ENCODE measurements at regions not wholly inside any gene's neighbourhood (a gene's known extent, or its start where the extent isn't known, plus 50 kb on each side); places are given as distances from the start of the nearest gene placed in this dataset.

DNA sequence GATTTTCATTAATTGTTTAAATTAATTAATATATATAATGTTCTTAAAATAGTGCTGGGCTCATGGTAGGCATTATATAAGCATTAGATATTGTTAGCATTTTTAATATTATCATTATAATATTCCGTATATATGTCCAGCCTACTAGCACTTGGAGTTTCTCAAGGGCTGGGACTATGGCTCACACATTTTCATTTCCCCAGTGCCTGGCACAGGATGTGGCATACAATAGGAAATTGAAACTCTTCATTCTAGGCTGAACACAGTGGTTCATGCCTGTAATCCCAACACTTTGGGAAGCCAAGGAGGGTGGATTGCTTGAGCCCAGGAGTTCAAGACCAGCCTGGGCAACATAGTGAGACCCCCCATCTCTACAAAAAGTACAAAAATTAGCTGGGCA lies 170.4 kb downstream of the RSL24D1 start:
- no peak for DNase-seq (ENCODE audit: low read depth)

DNA sequence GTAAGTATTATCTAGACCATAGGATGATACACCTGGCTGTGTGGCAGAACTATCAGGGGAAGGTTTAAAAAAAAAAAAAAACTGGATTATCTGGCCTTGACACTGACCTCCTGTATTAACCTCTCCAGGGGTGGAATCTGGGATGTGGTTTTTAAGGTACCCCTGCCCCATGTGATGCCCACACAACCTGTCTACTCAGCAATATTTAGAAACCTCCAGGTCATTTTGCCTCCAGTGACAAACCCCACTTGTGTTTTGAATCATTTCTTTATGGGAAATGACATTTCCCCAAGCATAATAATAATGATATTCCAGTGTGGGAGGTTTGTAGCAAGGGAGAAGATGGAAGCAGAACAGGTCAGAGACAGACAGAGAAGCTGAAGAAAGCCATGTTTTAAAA lies 179.1 kb downstream of the RSL24D1 start:
- DNase-seq (ENCODE audit: low read depth), result no peak

GRCh38 chr15:55016225-55016624 lies 180.5 kb downstream of the RSL24D1 start:
- DNase-seq (ENCODE audit: low read depth), result no peak

DNA sequence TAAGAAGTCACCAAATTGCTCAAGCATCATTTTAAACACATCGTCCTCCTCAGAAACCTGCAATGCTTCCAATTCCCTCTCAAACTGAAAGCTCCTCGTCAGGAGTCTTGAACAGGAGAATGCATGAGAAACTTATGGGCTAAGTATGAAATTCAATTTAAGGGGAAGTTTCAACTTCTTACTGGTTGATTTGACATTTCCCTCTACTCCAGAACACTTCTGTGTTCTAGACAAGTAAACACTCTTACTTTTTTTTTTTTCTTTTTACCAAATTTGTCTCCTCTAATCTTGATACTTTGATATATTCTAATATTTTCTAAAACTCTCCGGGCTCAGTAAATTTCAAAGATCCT lies 181.7 kb downstream of the RSL24D1 start:
- DNase-seq (ENCODE audit: low read depth), result no peak

DNA sequence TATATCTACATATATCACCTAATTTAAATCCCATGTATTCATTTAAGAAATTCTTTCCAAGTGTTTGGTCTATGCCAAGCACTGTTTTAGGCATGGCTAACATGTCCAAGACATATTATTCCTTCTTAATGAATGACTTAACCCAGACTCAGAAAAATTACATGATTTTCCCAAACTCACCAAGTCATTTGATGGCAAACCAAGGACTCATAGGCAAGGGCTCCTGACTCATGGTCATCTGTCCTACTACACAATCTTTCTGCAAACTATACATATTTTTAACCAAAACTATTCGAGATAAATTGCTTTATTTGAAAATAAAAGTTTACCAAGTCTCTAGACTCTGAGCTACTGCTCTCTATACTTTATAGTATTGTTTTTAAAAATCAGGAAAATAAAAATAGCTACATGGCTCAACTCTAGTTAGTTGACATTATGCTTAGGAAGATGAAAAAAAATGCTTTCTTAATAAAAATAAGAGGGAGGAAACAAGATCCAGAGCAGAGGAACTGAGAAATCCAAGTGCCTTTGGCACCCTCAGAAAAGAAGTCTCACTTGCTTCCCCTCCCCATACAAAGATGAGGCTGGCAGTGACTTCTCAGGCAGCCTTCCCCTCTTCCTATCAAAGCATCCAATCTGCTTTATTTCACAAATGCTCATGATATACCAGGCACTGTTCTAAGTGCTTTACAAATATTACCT lies 182.2 kb downstream of the RSL24D1 start:
- no peak for DNase-seq (ENCODE audit: low read depth)

GRCh38 chr15:55008421-55008820 lies 188.3 kb downstream of the RSL24D1 start:
- no peak for DNase-seq (ENCODE audit: low read depth)

DNA sequence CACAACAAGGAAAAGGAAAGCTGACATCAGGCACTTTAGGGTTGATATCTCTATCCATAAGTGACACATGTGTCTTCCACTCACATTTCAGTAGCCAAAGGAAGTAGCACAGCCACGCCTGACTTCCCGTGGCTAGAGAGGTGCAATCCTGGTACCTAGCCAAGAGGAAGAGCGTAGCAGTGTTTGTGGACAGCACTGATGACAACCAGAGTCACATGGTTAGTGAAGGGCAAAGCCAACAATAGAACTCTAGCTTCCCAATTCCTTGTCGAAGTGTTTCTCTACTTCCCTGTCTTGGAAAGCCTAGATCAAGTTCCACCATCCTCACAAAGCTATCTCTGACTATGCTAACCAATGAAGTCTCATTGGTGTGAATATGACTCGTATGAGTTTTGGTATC lies 189.2 kb downstream of the RSL24D1 start:
- DNase-seq (ENCODE audit: low read depth), result no peak

DNA sequence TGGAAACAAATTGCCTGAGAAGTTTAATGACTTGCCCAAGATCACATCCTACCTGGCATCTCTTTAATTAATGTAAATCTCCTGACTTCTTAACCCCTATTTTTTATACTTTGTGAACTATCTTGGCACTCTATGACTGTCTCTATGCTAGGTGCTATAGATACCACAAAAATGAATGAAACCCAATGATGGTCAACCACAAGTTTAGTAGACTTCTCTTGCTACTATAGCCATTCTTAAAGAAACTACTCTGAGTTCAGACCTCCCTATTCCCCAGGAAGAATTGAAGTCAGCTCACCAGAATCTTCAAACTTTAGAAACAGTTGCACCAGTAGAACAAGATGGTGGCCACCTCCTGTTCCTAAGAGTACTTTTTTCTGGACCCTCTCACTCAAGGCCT lies 191.1 kb downstream of the RSL24D1 start:
- DNase-seq (ENCODE audit: low read depth), result no peak

DNA sequence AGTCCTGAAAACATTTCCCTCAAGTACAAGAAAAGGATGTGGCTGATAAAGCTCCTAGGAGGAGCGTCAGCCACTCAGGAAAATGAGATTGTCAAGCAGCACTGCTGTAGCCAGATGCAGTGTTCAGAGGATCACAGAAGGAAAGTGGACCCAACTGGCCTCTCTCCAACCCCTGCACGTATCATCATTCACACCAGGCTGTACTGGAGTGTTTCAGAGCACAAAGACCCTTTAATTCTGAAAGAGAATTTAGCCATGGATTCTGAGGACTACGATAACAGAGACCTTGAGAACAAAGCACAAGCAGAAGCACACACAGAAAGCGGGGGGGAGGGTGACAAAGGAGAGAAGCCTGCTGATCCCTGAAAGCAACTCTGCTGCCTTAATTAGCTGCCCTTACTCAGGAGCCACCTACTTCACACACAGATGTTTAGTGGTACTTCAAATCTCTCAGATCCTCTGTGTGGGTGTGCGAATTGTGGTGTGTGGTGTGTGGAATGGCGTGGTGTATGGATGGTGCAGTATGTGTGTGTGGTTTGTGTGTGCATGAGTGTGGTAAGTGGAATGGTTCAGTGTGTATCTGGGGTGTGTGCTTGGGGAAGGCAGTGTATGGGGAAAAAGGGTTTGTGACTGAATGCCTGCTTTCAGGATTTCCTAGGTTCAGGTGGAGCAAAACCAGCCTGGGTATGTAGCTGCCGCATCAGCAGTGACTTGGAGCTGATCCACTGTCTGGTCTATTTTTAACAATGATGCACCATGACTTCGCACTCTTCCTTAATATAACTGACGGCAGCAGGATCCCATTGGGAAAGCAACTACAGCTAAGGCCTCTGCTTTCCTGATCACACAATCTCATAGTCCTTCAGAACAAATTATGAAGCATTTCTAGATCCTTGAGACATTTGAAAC lies 192.5 kb downstream of the RSL24D1 start:
- DNase-seq (ENCODE audit: low read depth), result no peak

GRCh38 chr15:54998661-54999060 lies 198.1 kb downstream of the RSL24D1 start:
- DNase-seq (ENCODE audit: low read depth), result no peak

DNA sequence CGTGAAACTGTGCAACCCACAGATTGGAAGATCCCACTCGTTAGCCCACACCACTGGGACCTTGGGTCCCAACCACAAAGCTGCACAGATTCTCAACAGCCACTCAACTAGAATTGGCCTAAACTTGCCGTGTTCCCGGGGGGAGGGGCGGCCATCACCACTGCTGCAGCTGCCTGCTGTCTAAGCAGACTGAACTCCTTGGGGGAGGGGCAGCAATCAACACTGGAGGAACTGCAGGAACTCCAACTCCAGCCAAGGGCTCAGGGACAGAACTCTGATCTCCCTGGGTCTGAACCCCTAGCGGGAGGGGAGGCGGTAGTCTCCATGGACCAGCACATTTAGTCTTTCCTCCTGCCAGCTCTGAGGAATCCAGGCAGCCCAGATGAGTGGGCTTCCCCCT lies 205.9 kb downstream of the RSL24D1 start:
- DNase-seq (ENCODE audit: low read depth), result no peak

DNA sequence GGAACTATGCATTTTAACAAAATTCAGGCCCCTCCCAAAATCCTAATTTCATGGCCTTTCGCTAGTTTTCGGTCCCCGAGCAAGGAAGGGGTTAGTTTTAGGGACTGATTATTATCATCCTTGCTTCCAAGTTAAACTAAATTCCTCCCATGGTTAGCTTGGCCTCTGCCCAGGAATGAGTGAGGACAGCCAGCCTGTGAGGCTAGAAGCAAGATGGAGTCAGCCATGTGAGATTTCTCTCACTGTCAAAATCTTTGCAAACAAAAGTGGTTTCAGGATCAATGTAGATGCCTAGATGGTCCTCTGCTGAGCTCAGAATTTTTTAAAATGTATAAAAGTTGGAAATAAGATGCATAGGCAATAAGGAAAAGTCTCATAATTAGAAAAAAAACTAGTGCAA lies 208.9 kb downstream of the RSL24D1 start:
- no peak for DNase-seq (ENCODE audit: low read depth)

- no peak for DNase-seq (ENCODE audit: low read depth)
Observed at GRCh38 chr15:54979964-54980363, 216.8 kb downstream of the RSL24D1 start.

DNA sequence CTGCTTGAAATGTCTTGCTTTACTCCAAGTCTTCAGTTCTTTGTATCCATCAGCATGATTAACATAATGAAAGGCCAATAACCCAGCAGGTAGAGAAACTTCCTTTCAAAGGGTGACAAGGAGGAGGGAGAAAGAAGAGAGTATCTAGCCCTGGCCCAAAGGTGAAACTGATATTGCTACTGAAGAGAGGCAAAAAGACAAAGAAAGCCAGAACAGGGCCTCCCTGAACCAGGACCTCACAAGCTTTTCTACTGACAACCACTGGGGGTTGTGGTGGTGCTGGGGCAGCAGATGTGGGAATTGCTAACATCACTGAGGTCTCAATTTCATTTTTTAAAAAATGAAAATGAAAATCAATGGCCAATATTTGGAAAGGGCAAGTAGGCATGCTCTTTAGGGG lies 234.1 kb downstream of the RSL24D1 start:
- DNase-seq (ENCODE audit: low read depth), result no peak

DNA sequence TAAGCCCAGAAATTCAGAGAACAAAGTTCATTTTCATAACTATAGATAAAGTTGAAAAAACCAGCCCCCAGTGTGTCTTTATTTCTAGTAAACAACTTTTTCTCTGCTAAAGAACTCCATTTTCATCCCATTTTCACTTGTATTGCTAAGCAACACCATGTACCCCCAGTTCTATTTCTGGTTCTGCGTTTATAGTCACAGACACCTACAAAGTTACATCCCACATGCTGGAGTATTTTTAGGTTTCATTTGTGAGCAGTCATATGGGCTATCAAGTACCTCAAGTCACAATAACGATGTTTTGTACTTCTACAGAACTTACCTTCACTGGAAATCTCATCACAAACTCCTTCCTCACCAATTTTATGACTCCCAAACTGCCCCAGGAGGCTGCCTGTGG lies 236.5 kb downstream of the RSL24D1 start:
- no peak for DNase-seq (ENCODE audit: low read depth)

GRCh38 chr15:54941417-54941816 lies 255.3 kb downstream of the RSL24D1 start:
- no peak for DNase-seq (ENCODE audit: low read depth)

GRCh38 chr15:54917312-54917711 lies 279.4 kb downstream of the RSL24D1 start:
- no peak for DNase-seq (ENCODE audit: low read depth)

DNA sequence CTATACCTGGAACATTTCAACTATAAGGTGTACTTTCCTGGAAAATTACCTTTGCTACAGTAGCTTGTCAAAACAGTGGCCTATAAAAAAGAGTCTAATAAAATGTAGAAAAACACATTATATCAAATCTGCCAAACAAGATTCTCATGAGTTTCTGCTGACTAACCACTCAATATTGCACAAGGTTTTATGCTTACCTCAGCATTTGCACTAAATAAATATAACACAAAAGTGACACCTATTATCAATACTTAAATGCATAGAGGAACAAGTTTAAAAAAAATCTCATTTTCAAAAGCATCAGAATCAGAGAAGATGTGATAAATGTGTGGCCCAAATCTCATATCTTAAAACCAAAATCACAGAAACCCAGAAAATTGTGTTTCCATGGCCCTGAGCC lies 281.4 kb downstream of the RSL24D1 start:
- DNase-seq (ENCODE audit: low read depth), result no peak

DNA sequence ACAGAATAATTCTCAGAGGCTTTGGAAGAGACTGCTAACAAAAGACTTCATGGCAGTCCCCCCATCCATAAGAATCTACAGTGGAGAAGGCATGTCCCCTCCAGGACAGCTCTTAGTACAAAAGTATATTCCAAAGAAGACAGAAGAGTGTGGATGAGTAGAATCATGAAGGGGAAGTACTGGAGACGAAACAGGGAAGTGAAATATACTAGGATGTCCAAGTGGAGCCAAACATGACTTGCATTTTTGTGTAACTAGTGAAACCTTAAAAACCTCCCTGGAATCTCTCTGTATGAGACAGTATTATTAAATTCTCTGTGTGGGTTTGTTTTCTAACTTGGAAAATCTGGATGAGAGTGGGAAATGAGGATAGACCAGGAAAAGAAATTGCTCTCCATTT lies 312.4 kb downstream of the RSL24D1 start:
- no peak for DNase-seq (ENCODE audit: low read depth)

- DNase-seq (ENCODE audit: low read depth), result no peak
Observed at GRCh38 chr15:54859982-54860381, 336.8 kb downstream of the RSL24D1 start.

DNA sequence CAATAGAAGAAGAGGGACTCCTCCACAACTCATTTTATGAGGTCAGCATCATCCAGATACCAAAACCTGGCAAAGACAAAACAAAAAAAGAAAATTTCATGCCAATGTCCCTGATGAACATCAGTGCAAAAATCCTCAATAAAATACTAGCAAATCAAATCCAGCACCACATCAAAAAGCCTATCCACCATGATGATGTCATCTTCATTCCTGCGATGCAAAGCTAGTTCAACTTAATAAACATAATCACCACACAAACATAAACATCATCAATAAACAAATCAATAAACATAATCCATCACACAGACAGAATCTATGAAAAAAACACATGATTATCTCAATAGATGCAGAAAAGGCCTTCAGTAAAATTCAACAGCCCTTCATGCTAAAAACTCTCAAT lies 342.1 kb downstream of the RSL24D1 start:
- DNase-seq (ENCODE audit: low read depth), result no peak

DNA sequence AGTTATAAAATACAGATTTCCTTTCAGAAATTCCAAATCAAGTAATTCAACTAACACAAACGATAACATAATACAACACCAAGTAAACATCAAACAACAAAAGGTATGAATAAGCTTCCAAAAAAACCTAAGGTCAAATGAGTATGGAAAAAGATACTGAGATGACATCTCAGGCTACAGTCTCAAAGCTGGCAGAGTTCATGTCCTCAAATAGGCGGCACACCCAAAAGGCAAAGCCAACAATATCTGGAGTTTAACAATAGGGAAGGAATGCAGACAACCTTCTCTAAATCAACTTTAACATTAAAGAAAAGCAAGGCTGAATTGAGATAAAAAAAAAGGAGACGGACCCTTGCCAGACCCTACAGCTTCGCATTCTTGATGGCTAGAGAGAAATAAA lies 346.6 kb downstream of the RSL24D1 start:
- no peak for DNase-seq (ENCODE audit: low read depth)

DNA sequence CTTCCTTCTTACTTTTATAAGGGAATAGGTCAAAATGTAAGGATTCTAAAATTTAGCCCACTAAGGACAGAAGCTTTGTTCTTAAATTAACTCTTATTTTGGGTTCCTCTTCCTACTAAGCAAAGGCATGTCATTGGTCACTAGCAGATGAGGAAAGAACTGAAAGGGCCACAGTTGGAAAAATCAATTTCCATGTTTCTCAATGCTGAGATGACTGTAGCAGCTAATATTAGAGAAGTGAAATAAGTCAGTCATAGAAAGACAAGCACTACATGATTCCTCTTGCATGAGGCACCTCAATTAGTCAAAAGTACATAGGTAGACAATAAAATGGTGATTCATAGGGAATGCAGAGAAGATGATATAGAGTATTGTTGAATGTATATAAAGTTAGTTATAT lies 353.7 kb downstream of the RSL24D1 start:
- no peak for DNase-seq (ENCODE audit: low read depth)
